GM23338 (cell line): ENCODE measurements at regions not wholly inside any gene's neighbourhood (a gene's known extent, or its start where the extent isn't known, plus 50 kb on each side); places are given as distances from the start of the nearest gene placed in this dataset.

Experiments used
- ATAC-seq: fragments of 200-7000 bp; cut with Tn5 transposase; 3 replicates; pipeline ENCODE4 v1.9.1; 2020
- DNase-seq: peaks from one replicate; pipeline ENCODE4 v3.0.0-alpha.2; 2015; ENCODE audit warnings: low spot score
- H2AFZ ChIP-seq: fragments of 200-600 bp; sonication (generic); 2 replicates; pipeline ENCODE4 v1.8.0; 2016; ENCODE audit warnings: antibody characterized with exemption, mild to moderate bottlenecking, moderate library complexity
- H3F3A ChIP-seq: fragments of 200-600 bp; sonication (generic); replicated peaks from 2 replicates; pipeline ENCODE4 v1.8.0; 2017; ENCODE audit warnings: antibody characterized with exemption, mixed run types, low read depth
- H3K27ac ChIP-seq: fragments of 200-600 bp; sonication (generic); 2 replicates; pipeline ENCODE4 v1.6.1; 2016; ENCODE audit warnings: low read depth
- H3K27me3 ChIP-seq: fragments of 200-600 bp; sonication (generic); 2 replicates; pipeline ENCODE4 v1.8.0; 2016; ENCODE audit warnings: mild to moderate bottlenecking, mixed run types, moderate library complexity; ENCODE audit not compliant: insufficient read depth
- H3K36me3 ChIP-seq: fragments of 200-600 bp; sonication (generic); 2 replicates; pipeline ENCODE4 v1.8.0; 2016; ENCODE audit warnings: mild to moderate bottlenecking; ENCODE audit not compliant: insufficient read depth
- H3K4me1 ChIP-seq: fragments of 200-600 bp; sonication (generic); 2 replicates; pipeline ENCODE4 v1.8.0; 2016; ENCODE audit warnings: mild to moderate bottlenecking, moderate library complexity; ENCODE audit not compliant: insufficient read depth
- H3K4me2 ChIP-seq: fragments of 200-600 bp; sonication (generic); 2 replicates; pipeline ENCODE4 v1.7.1; 2017; ENCODE audit warnings: mixed run types
- H3K4me3 ChIP-seq: fragments of 200-600 bp; sonication (generic); 2 replicates; pipeline ENCODE4 v1.6.1; 2016; ENCODE audit warnings: mixed run types
- H3K79me2 ChIP-seq: fragments of 200-600 bp; sonication (generic); replicated peaks from 2 replicates; pipeline ENCODE4 v1.8.0; 2017; ENCODE audit warnings: mild to moderate bottlenecking; ENCODE audit not compliant: insufficient read depth
- H3K9me2 ChIP-seq: fragments of 200-600 bp; sonication (generic); 2 replicates; pipeline ENCODE4 v1.8.0; 2017; ENCODE audit not compliant: insufficient read depth
- H4K20me1 ChIP-seq: fragments of 200-600 bp; sonication (generic); replicated peaks from 2 replicates; pipeline ENCODE4 v1.8.0; 2017; ENCODE audit warnings: mild to moderate bottlenecking; ENCODE audit not compliant: insufficient read depth
- H3K27ac Mint-ChIP-seq: 2 replicates; pipeline ENCODE4 v1.8.0; 2020; ENCODE audit warnings: inconsistent platforms, mild to moderate bottlenecking, moderate library complexity, mixed read lengths
- H3K27me3 Mint-ChIP-seq: 3 replicates; pipeline ENCODE4 v1.8.0; 2022; ENCODE audit warnings: low read depth, mild to moderate bottlenecking, moderate library complexity, mixed read lengths, inconsistent platforms; ENCODE audit not compliant: insufficient read depth, poor library complexity
- H3K36me3 Mint-ChIP-seq: 3 replicates; pipeline ENCODE4 v1.8.0; 2021; ENCODE audit warnings: low read depth, mild to moderate bottlenecking, inconsistent platforms, moderate library complexity, mixed read lengths
- H3K4me1 Mint-ChIP-seq: 3 replicates; pipeline ENCODE4 v1.8.0; 2020; ENCODE audit warnings: mild to moderate bottlenecking, inconsistent platforms, mixed read lengths
- H3K4me3 Mint-ChIP-seq: 3 replicates; pipeline ENCODE4 v1.8.0; 2021; ENCODE audit warnings: moderate library complexity, mild to moderate bottlenecking, inconsistent platforms, mixed read lengths
- H3K9me3 Mint-ChIP-seq: 3 replicates; pipeline ENCODE4 v1.8.0; 2020; ENCODE audit warnings: moderate library complexity, mild to moderate bottlenecking, inconsistent platforms, mixed read lengths
- CREB1 ChIP-seq: fragments of 250-450 bp; sonication (Bioruptor Pico); IDR thresholded peaks from 2 replicates; pipeline ENCODE4 v1.5.0; 2020; ENCODE audit warnings: low read depth, mild to moderate bottlenecking, moderate library complexity
- CTCF ChIP-seq, 2 experiments: fragments of 200-600 bp in 1 of 2; sonication (generic) in 1 of 2; conservative IDR thresholded peaks; 2 replicates each; pipeline versions ENCODE4 v1.5.1 to v1.6.1; 2016 to 2017; ENCODE audit warnings: antibody characterized with exemption in 2 of 2, low read depth in 2 of 2, mild to moderate bottlenecking in 2 of 2, moderate library complexity in 1 of 2
- EZH2phosphoT487 ChIP-seq: fragments of 200-600 bp; sonication (generic); IDR thresholded peaks from one replicate; pipeline ENCODE4 v1.8.1; 2018; ENCODE audit warnings: antibody characterized with exemption; ENCODE audit not compliant: unreplicated experiment
- NANOG ChIP-seq: IDR thresholded peaks from 2 replicates; pipeline ENCODE4 v1.6.1; 2016; ENCODE audit warnings: antibody characterized with exemption, borderline replicate concordance
- STAT1 ChIP-seq: IDR thresholded peaks from one replicate; pipeline ENCODE4 v1.6.1; 2016; ENCODE audit warnings: antibody characterized with exemption; ENCODE audit not compliant: unreplicated experiment
- ZNF114 ChIP-seq: fragments of 250-450 bp; sonication (Bioruptor Pico); IDR thresholded peaks from 2 replicates; pipeline ENCODE4 v1.5.0; 2020; ENCODE audit warnings: mild to moderate bottlenecking, moderate library complexity
- ZNF331 ChIP-seq: fragments of 250-450 bp; sonication (Bioruptor Pico); IDR thresholded peaks from 2 replicates; pipeline ENCODE4 v1.5.0; 2020; ENCODE audit warnings: low read depth, mild to moderate bottlenecking, moderate library complexity
- TF ChIP-seq, protein P1 (sequence below): IDR thresholded peaks from 2 replicates; pipeline ENCODE4 v1.6.1; 2016; ENCODE audit warnings: antibody characterized with exemption
- TF ChIP-seq, protein P2 (sequence below): fragments of 250-450 bp; sonication (Bioruptor Pico); IDR thresholded peaks from 2 replicates; pipeline ENCODE4 v1.5.0; 2020; ENCODE audit warnings: mild to moderate bottlenecking, moderate library complexity
- TF ChIP-seq, protein P3 (sequence below): IDR thresholded peaks from one replicate; pipeline ENCODE4 v1.6.1; 2018; ENCODE audit warnings: antibody characterized with exemption; ENCODE audit not compliant: unreplicated experiment

- TF ChIP-seq CTCF (conservative IDR thresholded peaks at IDR 0.05; ENCODE audit: low read depth in 2 of 2): no peak
- no peak for TF ChIP-seq EZH2phosphoT487
- no peak for TF ChIP-seq CREB1 (CRISPR knock-in tag)
- TF ChIP-seq, protein P1, sequence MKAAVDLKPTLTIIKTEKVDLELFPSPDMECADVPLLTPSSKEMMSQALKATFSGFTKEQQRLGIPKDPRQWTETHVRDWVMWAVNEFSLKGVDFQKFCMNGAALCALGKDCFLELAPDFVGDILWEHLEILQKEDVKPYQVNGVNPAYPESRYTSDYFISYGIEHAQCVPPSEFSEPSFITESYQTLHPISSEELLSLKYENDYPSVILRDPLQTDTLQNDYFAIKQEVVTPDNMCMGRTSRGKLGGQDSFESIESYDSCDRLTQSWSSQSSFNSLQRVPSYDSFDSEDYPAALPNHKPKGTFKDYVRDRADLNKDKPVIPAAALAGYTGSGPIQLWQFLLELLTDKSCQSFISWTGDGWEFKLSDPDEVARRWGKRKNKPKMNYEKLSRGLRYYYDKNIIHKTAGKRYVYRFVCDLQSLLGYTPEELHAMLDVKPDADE: no peak
- TF ChIP-seq STAT1: no peak
- TF ChIP-seq ZNF331 (CRISPR knock-in tag): no peak
- no peak for TF ChIP-seq ZNF114 (CRISPR knock-in tag)
- TF ChIP-seq, protein P2, sequence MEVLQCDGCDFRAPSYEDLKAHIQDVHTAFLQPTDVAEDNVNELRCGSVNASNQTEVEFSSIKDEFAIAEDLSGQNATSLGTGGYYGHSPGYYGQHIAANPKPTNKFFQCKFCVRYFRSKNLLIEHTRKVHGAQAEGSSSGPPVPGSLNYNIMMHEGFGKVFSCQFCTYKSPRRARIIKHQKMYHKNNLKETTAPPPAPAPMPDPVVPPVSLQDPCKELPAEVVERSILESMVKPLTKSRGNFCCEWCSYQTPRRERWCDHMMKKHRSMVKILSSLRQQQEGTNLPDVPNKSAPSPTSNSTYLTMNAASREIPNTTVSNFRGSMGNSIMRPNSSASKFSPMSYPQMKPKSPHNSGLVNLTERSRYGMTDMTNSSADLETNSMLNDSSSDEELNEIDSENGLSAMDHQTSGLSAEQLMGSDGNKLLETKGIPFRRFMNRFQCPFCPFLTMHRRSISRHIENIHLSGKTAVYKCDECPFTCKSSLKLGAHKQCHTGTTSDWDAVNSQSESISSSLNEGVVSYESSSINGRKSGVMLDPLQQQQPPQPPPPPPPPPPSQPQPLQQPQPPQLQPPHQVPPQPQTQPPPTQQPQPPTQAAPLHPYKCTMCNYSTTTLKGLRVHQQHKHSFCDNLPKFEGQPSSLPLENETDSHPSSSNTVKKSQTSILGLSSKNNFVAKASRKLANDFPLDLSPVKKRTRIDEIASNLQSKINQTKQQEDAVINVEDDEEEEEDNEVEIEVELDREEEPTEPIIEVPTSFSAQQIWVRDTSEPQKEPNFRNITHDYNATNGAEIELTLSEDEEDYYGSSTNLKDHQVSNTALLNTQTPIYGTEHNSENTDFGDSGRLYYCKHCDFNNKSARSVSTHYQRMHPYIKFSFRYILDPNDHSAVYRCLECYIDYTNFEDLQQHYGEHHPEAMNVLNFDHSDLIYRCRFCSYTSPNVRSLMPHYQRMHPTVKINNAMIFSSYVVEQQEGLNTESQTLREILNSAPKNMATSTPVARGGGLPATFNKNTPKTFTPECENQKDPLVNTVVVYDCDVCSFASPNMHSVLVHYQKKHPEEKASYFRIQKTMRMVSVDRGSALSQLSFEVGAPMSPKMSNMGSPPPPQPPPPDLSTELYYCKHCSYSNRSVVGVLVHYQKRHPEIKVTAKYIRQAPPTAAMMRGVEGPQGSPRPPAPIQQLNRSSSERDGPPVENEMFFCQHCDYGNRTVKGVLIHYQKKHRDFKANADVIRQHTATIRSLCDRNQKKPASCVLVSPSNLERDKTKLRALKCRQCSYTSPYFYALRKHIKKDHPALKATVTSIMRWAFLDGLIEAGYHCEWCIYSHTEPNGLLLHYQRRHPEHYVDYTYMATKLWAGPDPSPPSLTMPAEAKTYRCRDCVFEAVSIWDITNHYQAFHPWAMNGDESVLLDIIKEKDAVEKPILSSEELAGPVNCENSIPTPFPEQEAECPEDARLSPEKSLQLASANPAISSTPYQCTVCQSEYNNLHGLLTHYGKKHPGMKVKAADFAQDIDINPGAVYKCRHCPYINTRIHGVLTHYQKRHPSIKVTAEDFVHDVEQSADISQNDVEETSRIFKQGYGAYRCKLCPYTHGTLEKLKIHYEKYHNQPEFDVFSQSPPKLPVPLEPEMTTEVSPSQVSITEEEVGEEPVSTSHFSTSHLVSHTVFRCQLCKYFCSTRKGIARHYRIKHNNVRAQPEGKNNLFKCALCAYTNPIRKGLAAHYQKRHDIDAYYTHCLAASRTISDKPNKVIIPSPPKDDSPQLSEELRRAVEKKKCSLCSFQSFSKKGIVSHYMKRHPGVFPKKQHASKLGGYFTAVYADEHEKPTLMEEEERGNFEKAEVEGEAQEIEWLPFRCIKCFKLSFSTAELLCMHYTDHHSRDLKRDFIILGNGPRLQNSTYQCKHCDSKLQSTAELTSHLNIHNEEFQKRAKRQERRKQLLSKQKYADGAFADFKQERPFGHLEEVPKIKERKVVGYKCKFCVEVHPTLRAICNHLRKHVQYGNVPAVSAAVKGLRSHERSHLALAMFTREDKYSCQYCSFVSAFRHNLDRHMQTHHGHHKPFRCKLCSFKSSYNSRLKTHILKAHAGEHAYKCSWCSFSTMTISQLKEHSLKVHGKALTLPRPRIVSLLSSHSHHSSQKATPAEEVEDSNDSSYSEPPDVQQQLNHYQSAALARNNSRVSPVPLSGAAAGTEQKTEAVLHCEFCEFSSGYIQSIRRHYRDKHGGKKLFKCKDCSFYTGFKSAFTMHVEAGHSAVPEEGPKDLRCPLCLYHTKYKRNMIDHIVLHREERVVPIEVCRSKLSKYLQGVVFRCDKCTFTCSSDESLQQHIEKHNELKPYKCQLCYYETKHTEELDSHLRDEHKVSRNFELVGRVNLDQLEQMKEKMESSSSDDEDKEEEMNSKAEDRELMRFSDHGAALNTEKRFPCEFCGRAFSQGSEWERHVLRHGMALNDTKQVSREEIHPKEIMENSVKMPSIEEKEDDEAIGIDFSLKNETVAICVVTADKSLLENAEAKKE (CRISPR knock-in tag): no peak
- TF ChIP-seq, protein P3, sequence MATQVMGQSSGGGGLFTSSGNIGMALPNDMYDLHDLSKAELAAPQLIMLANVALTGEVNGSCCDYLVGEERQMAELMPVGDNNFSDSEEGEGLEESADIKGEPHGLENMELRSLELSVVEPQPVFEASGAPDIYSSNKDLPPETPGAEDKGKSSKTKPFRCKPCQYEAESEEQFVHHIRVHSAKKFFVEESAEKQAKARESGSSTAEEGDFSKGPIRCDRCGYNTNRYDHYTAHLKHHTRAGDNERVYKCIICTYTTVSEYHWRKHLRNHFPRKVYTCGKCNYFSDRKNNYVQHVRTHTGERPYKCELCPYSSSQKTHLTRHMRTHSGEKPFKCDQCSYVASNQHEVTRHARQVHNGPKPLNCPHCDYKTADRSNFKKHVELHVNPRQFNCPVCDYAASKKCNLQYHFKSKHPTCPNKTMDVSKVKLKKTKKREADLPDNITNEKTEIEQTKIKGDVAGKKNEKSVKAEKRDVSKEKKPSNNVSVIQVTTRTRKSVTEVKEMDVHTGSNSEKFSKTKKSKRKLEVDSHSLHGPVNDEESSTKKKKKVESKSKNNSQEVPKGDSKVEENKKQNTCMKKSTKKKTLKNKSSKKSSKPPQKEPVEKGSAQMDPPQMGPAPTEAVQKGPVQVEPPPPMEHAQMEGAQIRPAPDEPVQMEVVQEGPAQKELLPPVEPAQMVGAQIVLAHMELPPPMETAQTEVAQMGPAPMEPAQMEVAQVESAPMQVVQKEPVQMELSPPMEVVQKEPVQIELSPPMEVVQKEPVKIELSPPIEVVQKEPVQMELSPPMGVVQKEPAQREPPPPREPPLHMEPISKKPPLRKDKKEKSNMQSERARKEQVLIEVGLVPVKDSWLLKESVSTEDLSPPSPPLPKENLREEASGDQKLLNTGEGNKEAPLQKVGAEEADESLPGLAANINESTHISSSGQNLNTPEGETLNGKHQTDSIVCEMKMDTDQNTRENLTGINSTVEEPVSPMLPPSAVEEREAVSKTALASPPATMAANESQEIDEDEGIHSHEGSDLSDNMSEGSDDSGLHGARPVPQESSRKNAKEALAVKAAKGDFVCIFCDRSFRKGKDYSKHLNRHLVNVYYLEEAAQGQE: no peak
- no peak for TF ChIP-seq NANOG
- ATAC-seq (no peak; the same call in 2 of the 3 replicates), DNase-seq (no peak)
- no peak overlapping the region for H3K27ac Mint-ChIP-seq
- Histone ChIP-seq H2AFZ (peak overlapping the region; percentile 43; the same call in 1 of the 2 replicates), H3F3A (no peaks in the 10 kb centered on the region), H3K9me2 (0 out of 2 replicates have a peak, but pooled peaks cover 3% of the 10 kb centered on the region), H3K4me3 (no peak overlapping the region), H3K4me2 (no peak overlapping the region), H3K36me3 (no peaks in the 10 kb centered on the region), H3K27ac (no peak overlapping the region), H3K4me1 (peaks cover 8% of the 10 kb centered on the region), H4K20me1 (no peaks in the 10 kb centered on the region), H3K79me2 (no peaks in the 10 kb centered on the region), H3K27me3 (no peaks in the 10 kb centered on the region)
- H3K4me3 Mint-ChIP-seq: no peak overlapping the region
- no peaks in the 10 kb centered on the region for H3K36me3 Mint-ChIP-seq
- no peaks in the 10 kb centered on the region for H3K9me3 Mint-ChIP-seq
- H3K4me1 Mint-ChIP-seq: peaks cover 15% of the 10 kb centered on the region
- no peaks in the 10 kb centered on the region for H3K27me3 Mint-ChIP-seq
Measured at GRCh38 chr1:203401199-203401877, 50.4 kb upstream of the FMOD start.
